GM12875 (cell line): ENCODE measurements at regions not wholly inside any gene's neighbourhood (a gene's known extent, or its start where the extent isn't known, plus 50 kb on each side); places are given as distances from the start of the nearest gene placed in this dataset.

Source experiments
- H3K4me3 ChIP-seq: one replicate; pipeline ENCODE4 v1.5.1; 2011; ENCODE audit warnings: low read depth, low read length, control low read depth
- CTCF ChIP-seq: IDR thresholded peaks from 2 replicates; pipeline ENCODE4 v1.5.1; 2011; ENCODE audit warnings: low read depth, mild to moderate bottlenecking, control low read depth, inconsistent platforms, low read length, moderate library complexity, borderline replicate concordance; ENCODE audit not compliant: insufficient read depth

- TF ChIP-seq CTCF: no peak
- H3K4me3 ChIP-seq: no peak overlapping the region
These were observed 219.8 kb downstream of the AEBP2 start for GRCh38 chr12:19659086-19659485.

GRCh38 chr12:19659501-19659900 lies 220.2 kb downstream of the AEBP2 start:
- TF ChIP-seq CTCF: no peak
- H3K4me3 ChIP-seq: no peak overlapping the region

- no peak for TF ChIP-seq CTCF
These were observed 226.0 kb downstream of the AEBP2 start for GRCh38 chr12:19665121-19665900.

GRCh38 chr12:19666070-19666469 lies 226.8 kb downstream of the AEBP2 start:
- TF ChIP-seq CTCF: no peak
- H3K4me3 ChIP-seq: no peak overlapping the region

More at GRCh38 chr12:19665121-19665900, 226.0 kb downstream of the AEBP2 start:
- H3K4me3 ChIP-seq: no peak overlapping the region

GRCh38 chr12:19669793-19670192 lies 230.5 kb downstream of the AEBP2 start:
- no peak overlapping the region for H3K4me3 ChIP-seq
- TF ChIP-seq CTCF: no peak

- H3K4me3 ChIP-seq: no peak overlapping the region
- TF ChIP-seq CTCF: no peak
These were observed 232.4 kb downstream of the AEBP2 start for GRCh38 chr12:19671695-19672094.

- TF ChIP-seq CTCF: no peak
- no peak overlapping the region for H3K4me3 ChIP-seq
These were observed 235.1 kb downstream of the AEBP2 start for GRCh38 chr12:19674437-19674836.
